ENCODE measurements at regions not wholly inside any gene's neighbourhood (a gene's known extent, or its start where the extent isn't known, plus 50 kb on each side); places are given as distances from the start of the nearest gene placed in this dataset.

GRCh38 chr7:156196649-156197048 lies 384.4 kb upstream of the SHH start:
- TF ChIP-seq POLR2A (IDR thresholded peaks at IDR 0.05; ENCODE audit: low read depth, low read length) (no peak), CTCF (conservative IDR thresholded peaks at IDR 0.05; ENCODE audit: low read depth, low read length) (no peak), NFE2L2 (IDR thresholded peaks at IDR 0.05; ENCODE audit: low read depth, low read length) (no peak), MXI1 (IDR thresholded peaks at IDR 0.05; ENCODE audit: borderline replicate concordance, low read depth, low read length) (no peak), MAZ (IDR thresholded peaks at IDR 0.05; ENCODE audit: borderline replicate concordance, low read depth, low read length) (no peak), RFX5 (IDR thresholded peaks at IDR 0.05; ENCODE audit: low read depth, low read length) (no peak), RAD21 (IDR thresholded peaks at IDR 0.05; ENCODE audit: low read length) (no peak), RCOR1 (IDR thresholded peaks at IDR 0.05; ENCODE audit: insufficient replicate concordance, low read length) (no peak)
